SK-N-SH (cell line): ENCODE measurements at regions not wholly inside any gene's neighbourhood (a gene's known extent, or its start where the extent isn't known, plus 50 kb on each side); places are given as distances from the start of the nearest gene placed in this dataset.

Source experiments
- CTCF ChIA-PET: fragments of 300-600, 350-600 bp; formaldehyde crosslinking; extraction: SDS; loops from one replicate; lab custom pipeline; 2021; lab: Yijun Ruan, JAX
- POLR2A ChIA-PET: fragments of 350-600 bp; sonication (Branson Sonifier 250); formaldehyde crosslinking; extraction: SDS; loops from one replicate; lab custom pipeline; 2020; ENCODE audit warnings: antibody characterized with exemption, inconsistent platforms; lab: Yijun Ruan, JAX
- DNase-seq: peaks from one replicate; pipeline ENCODE4 v3.0.0; 2012
- H2AFZ ChIP-seq: fragments of 200-600 bp; sonication (generic); 2 replicates; pipeline ENCODE4 v1.8.1; 2016; ENCODE audit warnings: antibody characterized with exemption, mild to moderate bottlenecking, low read depth
- H3F3A ChIP-seq: fragments of 200-600 bp; sonication (generic); replicated peaks from 2 replicates; pipeline ENCODE3; 2016; ENCODE audit warnings: antibody characterized with exemption, mild to moderate bottlenecking; ENCODE audit not compliant: insufficient read depth
- H3K27ac ChIP-seq, 2 experiments: fragments of 200-500 bp in 1 of 2; fragments of 200-600 bp in 1 of 2; sonication (Bioruptor generic) in 1 of 2; sonication (generic), shearing (Covaris generic) in 1 of 2; 2 replicates each; pipeline versions ENCODE4 v1.5.1 to v1.6.1; 2014 to 2016; ENCODE audit warnings: low read depth in 2 of 2, inconsistent platforms in 1 of 2, low read length in 1 of 2, mild to moderate bottlenecking in 1 of 2, mixed read lengths in 1 of 2
- H3K27me3 ChIP-seq: fragments of 200-600 bp; sonication (generic), shearing (Covaris generic); 2 replicates; pipeline ENCODE4 v1.6.1; 2016; ENCODE audit warnings: mixed run types; ENCODE audit not compliant: insufficient read depth
- H3K36me3 ChIP-seq, 2 experiments: fragments of 200-500 bp in 1 of 2; fragments of 200-600 bp in 1 of 2; sonication (Bioruptor generic) in 1 of 2; sonication (generic) in 1 of 2; replicated peaks in 1 of 2; 2 replicates each; pipeline versions ENCODE3 to v1.5.1; 2014 to 2016; ENCODE audit warnings: low read length in 1 of 2, mild to moderate bottlenecking in 1 of 2; ENCODE audit not compliant: insufficient read depth in 2 of 2, control insufficient read depth in 1 of 2
- H3K4me1 ChIP-seq, 2 experiments: fragments of 200-500 bp in 1 of 2; fragments of 200-600 bp in 1 of 2; sonication (Bioruptor generic) in 1 of 2; sonication (generic), shearing (Covaris generic) in 1 of 2; 2 replicates each; pipeline versions ENCODE4 v1.5.1 to v1.6.1; 2014 to 2016; ENCODE audit warnings: low read depth in 1 of 2, low read length in 1 of 2, mixed run types in 1 of 2; ENCODE audit not compliant: insufficient read depth in 2 of 2, control insufficient read depth in 1 of 2
- H3K4me2 ChIP-seq: fragments of 200-600 bp; sonication (generic), shearing (Covaris generic); 2 replicates; pipeline ENCODE4 v1.6.1; 2017; ENCODE audit warnings: mixed run types
- H3K4me3 ChIP-seq, 2 experiments: fragments of 200-500 bp in 1 of 2; fragments of 200-600 bp in 1 of 2; sonication (Bioruptor generic) in 1 of 2; sonication (generic), shearing (Covaris generic) in 1 of 2; 2 replicates each; pipeline versions ENCODE4 v1.5.1 to v1.8.1; 2014 to 2016; ENCODE audit warnings: low read depth in 2 of 2, inconsistent platforms in 1 of 2, low read length in 1 of 2, mild to moderate bottlenecking in 1 of 2, mixed read lengths in 1 of 2, moderate library complexity in 1 of 2
- H3K79me2 ChIP-seq: fragments of 200-600 bp; sonication (generic); 2 replicates; pipeline ENCODE4 v1.8.1; 2017; ENCODE audit warnings: mild to moderate bottlenecking; ENCODE audit not compliant: insufficient read depth
- H3K9ac ChIP-seq: fragments of 200-600 bp; sonication (generic); 2 replicates; pipeline ENCODE4 v1.6.1; 2017; ENCODE audit warnings: mixed run types
- H3K9me2 ChIP-seq: fragments of 200-600 bp; sonication (generic); 2 replicates; pipeline ENCODE4 v1.6.1; 2017; ENCODE audit warnings: mixed run types
- H3K9me3 ChIP-seq: fragments of 200-600 bp; sonication (generic); 2 replicates; pipeline ENCODE4 v1.6.1; 2017; ENCODE audit warnings: mixed run types, mild to moderate bottlenecking, moderate library complexity
- H4K20me1 ChIP-seq: fragments of 200-600 bp; sonication (generic); 2 replicates; pipeline ENCODE4 v1.6.1; 2017; ENCODE audit warnings: mild to moderate bottlenecking, mixed run types; ENCODE audit not compliant: insufficient read depth
- EP300 ChIP-seq, 2 experiments: IDR thresholded peaks; 2 replicates each; pipeline versions ENCODE4 v1.4.0 to v1.6.1; 2012; ENCODE audit warnings: borderline replicate concordance in 1 of 2, low read depth in 1 of 2, low read length in 1 of 2
- FOSL2 ChIP-seq: IDR thresholded peaks from 2 replicates; pipeline ENCODE4 v1.4.0; 2012; ENCODE audit warnings: low read depth, mild to moderate bottlenecking, moderate library complexity, borderline replicate concordance
- FOXM1 ChIP-seq: IDR thresholded peaks from 2 replicates; pipeline ENCODE4 v1.4.0; 2012; ENCODE audit warnings: low read depth, mild to moderate bottlenecking
- GABPA ChIP-seq: IDR thresholded peaks from 2 replicates; pipeline ENCODE4 v1.4.0; 2012; ENCODE audit warnings: low read depth, mild to moderate bottlenecking
- MEF2A ChIP-seq: IDR thresholded peaks from 2 replicates; pipeline ENCODE4 v1.4.0; 2012; ENCODE audit warnings: low read depth, borderline replicate concordance
- NFIC ChIP-seq: IDR thresholded peaks from 2 replicates; pipeline ENCODE4 v1.4.0; 2012; ENCODE audit warnings: borderline replicate concordance
- POLR2AphosphoS5 ChIP-seq: IDR thresholded peaks from 2 replicates; pipeline ENCODE4 v1.6.1; 2012; ENCODE audit warnings: low read depth, low read length
- RFX5 ChIP-seq: IDR thresholded peaks from 2 replicates; pipeline ENCODE4 v1.6.1; 2012; ENCODE audit warnings: mild to moderate bottlenecking, improper control_type of control experiment, low read length
- RXRA ChIP-seq: IDR thresholded peaks from 2 replicates; pipeline ENCODE4 v1.4.0; 2012; ENCODE audit warnings: low read depth, mild to moderate bottlenecking, borderline replicate concordance
- SIN3A ChIP-seq: IDR thresholded peaks from 2 replicates; pipeline ENCODE4 v1.6.1; 2012; ENCODE audit warnings: low read depth, mild to moderate bottlenecking, low read length, moderate library complexity, borderline replicate concordance
- SMC3 ChIP-seq: IDR thresholded peaks from 2 replicates; pipeline ENCODE4 v1.6.1; 2012; ENCODE audit warnings: low read depth, low read length, improper control_type of control experiment
- TAF1 ChIP-seq: IDR thresholded peaks from 2 replicates; pipeline ENCODE4 v1.6.1; 2012; ENCODE audit warnings: low read depth, mild to moderate bottlenecking, low read length, moderate library complexity, borderline replicate concordance
- TCF12 ChIP-seq: IDR thresholded peaks from 2 replicates; pipeline ENCODE4 v1.4.0; 2012
- USF2 ChIP-seq: fragments of 150-350 bp; IDR thresholded peaks from 2 replicates; pipeline ENCODE4 v1.6.1; 2017; ENCODE audit warnings: antibody characterized with exemption, low read length, low read depth, borderline replicate concordance
- YY1 ChIP-seq: IDR thresholded peaks from 2 replicates; pipeline ENCODE4 v1.4.0; 2012; ENCODE audit warnings: low read depth, mild to moderate bottlenecking
- WGBS: methylation state at CpG from one replicate; pipeline ENCODE4 v1.1.6; 2017; ENCODE audit warnings: low lambda C conversion rate; 5-methylcytosine and 5-hydroxymethylcytosine counted together
- TF ChIP-seq, protein P1 (sequence below): IDR thresholded peaks from 2 replicates; pipeline ENCODE4 v1.4.0; 2012; ENCODE audit warnings: low read depth
- TF ChIP-seq, protein P2 (sequence below): fragments of 150-350 bp; IDR thresholded peaks from 2 replicates; pipeline ENCODE4 v1.6.1; 2016; ENCODE audit warnings: mild to moderate bottlenecking, low read depth, low read length
- TF ChIP-seq, protein P3 (sequence below): IDR thresholded peaks from 2 replicates; pipeline ENCODE4; 2012
- TF ChIP-seq, protein P4 (sequence below): IDR thresholded peaks from 2 replicates; pipeline ENCODE4 v1.6.1; 2012; ENCODE audit warnings: mild to moderate bottlenecking, low read depth, low read length, moderate library complexity
- TF ChIP-seq, protein P5 (sequence below): fragments of 200-600 bp; sonication (generic); IDR thresholded peaks from 2 replicates; pipeline ENCODE4 v1.6.1; 2017; ENCODE audit warnings: antibody characterized with exemption, mild to moderate bottlenecking, moderate library complexity

DNA sequence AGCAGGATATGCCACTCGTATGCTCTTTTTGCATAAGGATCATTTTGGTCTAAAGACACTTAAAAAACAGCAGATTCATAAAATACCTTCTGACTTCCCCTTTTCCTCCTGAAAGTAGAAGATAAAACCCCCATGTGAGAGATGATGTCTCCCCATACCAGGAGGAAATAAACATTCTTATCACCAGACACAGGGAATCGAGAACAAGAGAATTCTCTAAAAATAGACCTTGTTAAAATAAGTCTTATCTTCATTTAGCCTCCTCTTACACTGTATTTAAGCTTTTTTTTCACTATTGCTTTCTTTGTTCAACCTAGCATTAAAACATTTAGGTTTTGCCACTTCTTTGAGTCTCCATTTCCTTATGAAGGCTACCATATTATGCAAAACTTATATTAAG lies 709.3 kb downstream of the KCNT2 start:
- no peak overlapping the region for H3K4me3 ChIP-seq
- H3K9ac ChIP-seq: no peak overlapping the region
- 49% methylated on average over 2 of the region's 2 CpGs for WGBS
- H3K27me3 ChIP-seq: no peaks in the 10 kb centered on the region
- H3F3A ChIP-seq: no peaks in the 10 kb centered on the region
- ChIA-PET CTCF (no interaction called here), POLR2A (no interaction called here)
- H3K79me2 ChIP-seq: no peaks in the 10 kb centered on the region
- no peaks in the 10 kb centered on the region; a peak in 1 of 4 replicates for H3K4me1 ChIP-seq
- no peaks in the 10 kb centered on the region for H4K20me1 ChIP-seq
- H3K4me2 ChIP-seq: no peak overlapping the region
- no peak for TF ChIP-seq YY1
- TF ChIP-seq, protein P1, sequence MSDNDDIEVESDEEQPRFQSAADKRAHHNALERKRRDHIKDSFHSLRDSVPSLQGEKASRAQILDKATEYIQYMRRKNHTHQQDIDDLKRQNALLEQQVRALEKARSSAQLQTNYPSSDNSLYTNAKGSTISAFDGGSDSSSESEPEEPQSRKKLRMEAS: no peak
- TF ChIP-seq, protein P2, sequence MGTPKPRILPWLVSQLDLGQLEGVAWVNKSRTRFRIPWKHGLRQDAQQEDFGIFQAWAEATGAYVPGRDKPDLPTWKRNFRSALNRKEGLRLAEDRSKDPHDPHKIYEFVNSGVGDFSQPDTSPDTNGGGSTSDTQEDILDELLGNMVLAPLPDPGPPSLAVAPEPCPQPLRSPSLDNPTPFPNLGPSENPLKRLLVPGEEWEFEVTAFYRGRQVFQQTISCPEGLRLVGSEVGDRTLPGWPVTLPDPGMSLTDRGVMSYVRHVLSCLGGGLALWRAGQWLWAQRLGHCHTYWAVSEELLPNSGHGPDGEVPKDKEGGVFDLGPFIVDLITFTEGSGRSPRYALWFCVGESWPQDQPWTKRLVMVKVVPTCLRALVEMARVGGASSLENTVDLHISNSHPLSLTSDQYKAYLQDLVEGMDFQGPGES: no peak
- no peak for TF ChIP-seq NFIC
- TF ChIP-seq RFX5: no peak
- no peak for TF ChIP-seq FOSL2
- no peak for TF ChIP-seq SIN3A
- TF ChIP-seq SMC3: no peak
- no peak for TF ChIP-seq TCF12
- no peak for TF ChIP-seq MEF2A
- no peak for TF ChIP-seq EP300 (IDR thresholded peaks at IDR 0.05; ENCODE audit: borderline replicate concordance in 1 of 2, low read depth in 1 of 2, low read length in 1 of 2)
- TF ChIP-seq USF2: no peak
- TF ChIP-seq, protein P3, sequence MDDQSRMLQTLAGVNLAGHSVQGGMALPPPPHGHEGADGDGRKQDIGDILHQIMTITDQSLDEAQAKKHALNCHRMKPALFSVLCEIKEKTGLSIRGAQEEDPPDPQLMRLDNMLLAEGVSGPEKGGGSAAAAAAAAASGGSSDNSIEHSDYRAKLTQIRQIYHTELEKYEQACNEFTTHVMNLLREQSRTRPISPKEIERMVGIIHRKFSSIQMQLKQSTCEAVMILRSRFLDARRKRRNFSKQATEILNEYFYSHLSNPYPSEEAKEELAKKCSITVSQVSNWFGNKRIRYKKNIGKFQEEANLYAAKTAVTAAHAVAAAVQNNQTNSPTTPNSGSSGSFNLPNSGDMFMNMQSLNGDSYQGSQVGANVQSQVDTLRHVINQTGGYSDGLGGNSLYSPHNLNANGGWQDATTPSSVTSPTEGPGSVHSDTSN: no peak
- TF ChIP-seq RXRA: no peak
- TF ChIP-seq, protein P4, sequence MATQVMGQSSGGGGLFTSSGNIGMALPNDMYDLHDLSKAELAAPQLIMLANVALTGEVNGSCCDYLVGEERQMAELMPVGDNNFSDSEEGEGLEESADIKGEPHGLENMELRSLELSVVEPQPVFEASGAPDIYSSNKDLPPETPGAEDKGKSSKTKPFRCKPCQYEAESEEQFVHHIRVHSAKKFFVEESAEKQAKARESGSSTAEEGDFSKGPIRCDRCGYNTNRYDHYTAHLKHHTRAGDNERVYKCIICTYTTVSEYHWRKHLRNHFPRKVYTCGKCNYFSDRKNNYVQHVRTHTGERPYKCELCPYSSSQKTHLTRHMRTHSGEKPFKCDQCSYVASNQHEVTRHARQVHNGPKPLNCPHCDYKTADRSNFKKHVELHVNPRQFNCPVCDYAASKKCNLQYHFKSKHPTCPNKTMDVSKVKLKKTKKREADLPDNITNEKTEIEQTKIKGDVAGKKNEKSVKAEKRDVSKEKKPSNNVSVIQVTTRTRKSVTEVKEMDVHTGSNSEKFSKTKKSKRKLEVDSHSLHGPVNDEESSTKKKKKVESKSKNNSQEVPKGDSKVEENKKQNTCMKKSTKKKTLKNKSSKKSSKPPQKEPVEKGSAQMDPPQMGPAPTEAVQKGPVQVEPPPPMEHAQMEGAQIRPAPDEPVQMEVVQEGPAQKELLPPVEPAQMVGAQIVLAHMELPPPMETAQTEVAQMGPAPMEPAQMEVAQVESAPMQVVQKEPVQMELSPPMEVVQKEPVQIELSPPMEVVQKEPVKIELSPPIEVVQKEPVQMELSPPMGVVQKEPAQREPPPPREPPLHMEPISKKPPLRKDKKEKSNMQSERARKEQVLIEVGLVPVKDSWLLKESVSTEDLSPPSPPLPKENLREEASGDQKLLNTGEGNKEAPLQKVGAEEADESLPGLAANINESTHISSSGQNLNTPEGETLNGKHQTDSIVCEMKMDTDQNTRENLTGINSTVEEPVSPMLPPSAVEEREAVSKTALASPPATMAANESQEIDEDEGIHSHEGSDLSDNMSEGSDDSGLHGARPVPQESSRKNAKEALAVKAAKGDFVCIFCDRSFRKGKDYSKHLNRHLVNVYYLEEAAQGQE: no peak
- TF ChIP-seq GABPA: no peak
- TF ChIP-seq, protein P5, sequence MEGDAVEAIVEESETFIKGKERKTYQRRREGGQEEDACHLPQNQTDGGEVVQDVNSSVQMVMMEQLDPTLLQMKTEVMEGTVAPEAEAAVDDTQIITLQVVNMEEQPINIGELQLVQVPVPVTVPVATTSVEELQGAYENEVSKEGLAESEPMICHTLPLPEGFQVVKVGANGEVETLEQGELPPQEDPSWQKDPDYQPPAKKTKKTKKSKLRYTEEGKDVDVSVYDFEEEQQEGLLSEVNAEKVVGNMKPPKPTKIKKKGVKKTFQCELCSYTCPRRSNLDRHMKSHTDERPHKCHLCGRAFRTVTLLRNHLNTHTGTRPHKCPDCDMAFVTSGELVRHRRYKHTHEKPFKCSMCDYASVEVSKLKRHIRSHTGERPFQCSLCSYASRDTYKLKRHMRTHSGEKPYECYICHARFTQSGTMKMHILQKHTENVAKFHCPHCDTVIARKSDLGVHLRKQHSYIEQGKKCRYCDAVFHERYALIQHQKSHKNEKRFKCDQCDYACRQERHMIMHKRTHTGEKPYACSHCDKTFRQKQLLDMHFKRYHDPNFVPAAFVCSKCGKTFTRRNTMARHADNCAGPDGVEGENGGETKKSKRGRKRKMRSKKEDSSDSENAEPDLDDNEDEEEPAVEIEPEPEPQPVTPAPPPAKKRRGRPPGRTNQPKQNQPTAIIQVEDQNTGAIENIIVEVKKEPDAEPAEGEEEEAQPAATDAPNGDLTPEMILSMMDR: no peak
- TF ChIP-seq POLR2AphosphoS5: no peak
- no peak for TF ChIP-seq FOXM1
- no peak for TF ChIP-seq TAF1
- H3K27ac ChIP-seq: peak overlapping the region in 1 of 2 experiments; percentile 20; a peak in 1 of 4 replicates
- no peak for DNase-seq
- H2AFZ ChIP-seq: 0 out of 2 replicates have a peak overlapping the region, but pooled peaks have one; percentile 52
- no peaks in the 10 kb centered on the region for H3K9me3 ChIP-seq
- no peaks in the 10 kb centered on the region for H3K36me3 ChIP-seq
- no peaks in the 10 kb centered on the region for H3K9me2 ChIP-seq
